Activated naive CD4-positive, alpha-beta T cell treated with Interleukin-2 at 50 U/mL for 16 hours (primary cell): ENCODE measurements at regions not wholly inside any gene's neighbourhood (a gene's known extent, or its start where the extent isn't known, plus 50 kb on each side); places are given as distances from the start of the nearest gene placed in this dataset.

Source experiments
- DNase-seq: peaks from one replicate; pipeline ENCODE4 v3.0.0-alpha.2; 2020

DNA sequence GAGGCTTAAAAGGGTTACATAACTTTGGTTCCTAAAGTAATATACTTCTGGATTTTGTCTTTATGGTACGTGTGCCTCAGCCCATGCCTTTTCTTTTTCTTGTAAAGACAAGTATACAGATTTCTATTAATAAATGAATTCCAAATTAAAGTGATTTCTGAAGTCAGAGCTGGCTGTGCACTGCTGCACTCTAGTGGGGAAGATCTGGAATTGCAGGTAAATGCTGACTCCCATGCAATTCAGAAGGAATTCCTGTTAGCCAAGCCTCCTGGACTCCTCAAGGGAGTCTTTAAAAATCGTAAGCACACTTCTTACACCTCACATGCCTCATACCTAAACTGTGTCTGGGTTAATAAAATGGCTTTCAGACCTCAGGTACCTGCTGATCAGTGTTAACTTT lies 118.4 kb upstream of the SLC7A1 start:
- no peak for DNase-seq

DNA sequence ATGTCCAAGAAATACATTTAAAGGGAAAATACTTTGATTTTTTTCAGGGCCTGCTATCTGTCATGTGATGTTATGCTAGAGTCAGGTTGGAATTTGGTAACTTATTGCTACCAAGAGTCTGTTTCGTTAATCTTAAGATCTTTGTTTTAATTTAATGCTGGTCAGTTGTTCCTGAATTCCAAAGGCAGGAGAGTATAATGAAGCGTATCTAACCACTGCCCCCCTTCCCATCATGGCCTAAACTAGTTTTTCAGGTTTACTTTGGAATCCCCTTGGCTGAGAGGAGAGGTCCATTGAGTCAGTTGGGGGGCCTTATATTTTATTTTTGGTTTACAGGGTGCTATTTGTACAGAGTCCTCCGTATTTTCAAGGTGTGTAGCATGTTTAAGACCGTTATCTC lies 116.3 kb upstream of the SLC7A1 start:
- DNase-seq, result no peak

DNA sequence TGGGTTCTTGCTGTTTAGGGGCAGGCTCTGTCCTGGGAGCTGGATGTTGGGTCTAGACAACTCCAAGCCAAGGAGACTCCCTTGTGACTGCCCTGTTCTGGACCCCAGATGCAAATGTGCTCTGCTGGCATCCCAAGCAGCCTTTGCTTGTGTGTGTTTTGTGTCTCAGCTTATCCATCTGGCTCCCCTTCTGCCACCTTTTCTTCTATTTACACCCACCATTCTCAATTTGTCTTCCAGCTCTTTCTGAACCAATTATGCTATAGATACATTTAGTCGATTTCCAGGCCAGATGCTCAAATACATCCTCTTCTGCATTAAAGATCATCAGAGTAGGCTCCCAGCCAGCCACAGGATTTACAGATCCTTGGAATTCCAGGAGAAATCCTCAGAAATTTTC lies 115.0 kb upstream of the SLC7A1 start:
- DNase-seq, result no peak

DNA sequence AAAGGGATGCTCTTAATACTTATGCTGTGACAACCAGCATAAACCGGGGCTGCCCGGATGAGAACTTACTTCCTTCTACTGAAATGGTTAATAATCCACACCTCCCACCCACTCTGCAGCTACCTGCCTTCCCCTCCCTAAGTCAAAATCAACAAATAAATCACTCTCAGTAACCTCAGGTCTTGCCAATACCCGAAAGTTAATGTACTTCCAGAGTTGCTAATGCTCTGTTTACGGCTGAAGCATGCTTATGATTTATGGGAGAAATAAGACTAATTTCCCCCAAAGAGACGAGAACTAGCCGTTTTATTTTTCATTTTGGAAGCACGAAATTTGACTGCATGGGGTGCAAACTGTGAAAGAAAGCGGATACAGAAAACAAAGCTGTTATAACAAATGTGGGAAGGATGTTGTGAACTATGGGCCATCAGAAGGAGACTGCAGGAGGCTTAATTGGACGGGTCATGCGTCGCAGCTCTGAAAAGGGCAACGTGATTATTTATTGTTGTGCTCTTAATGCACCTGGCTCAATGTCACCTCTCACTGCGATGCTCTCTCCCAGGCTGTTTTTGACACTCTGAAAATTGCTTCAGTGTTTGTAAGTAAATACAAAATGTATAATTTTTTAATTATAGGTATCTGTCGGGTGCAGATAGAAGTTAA lies 114.0 kb upstream of the SLC7A1 start:
- DNase-seq, result no peak

DNA sequence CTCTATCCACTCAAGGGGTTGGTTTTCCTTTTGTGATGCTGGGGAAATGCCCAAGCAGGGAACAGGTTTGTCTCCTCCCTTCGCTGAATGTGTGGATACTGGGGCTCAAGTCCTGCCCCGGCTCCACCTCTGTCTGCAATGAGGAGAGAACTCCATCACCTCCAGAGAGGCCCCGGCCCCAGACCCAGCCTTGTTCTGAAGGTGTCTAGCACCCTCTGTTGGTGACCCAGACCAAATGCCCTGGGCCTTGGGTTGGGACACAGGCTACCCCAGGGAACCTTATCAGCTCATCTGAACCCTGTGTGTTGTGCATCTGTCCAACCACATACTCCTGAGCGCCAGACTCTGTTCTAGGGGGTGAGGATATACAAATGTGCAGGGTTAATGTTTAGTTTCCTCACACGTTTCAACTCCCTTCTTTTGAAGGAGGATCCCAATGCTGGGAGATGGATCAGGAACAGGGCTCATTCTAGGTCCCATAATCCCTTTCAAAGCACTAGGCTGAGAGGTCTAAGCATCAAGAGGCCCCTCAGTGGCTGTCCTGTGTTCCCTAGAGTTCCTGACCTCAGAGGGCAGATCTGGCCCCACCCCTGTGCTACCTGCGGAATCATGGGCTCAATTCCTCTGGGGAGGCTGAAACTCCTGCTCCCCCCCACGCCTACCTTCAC lies 112.5 kb upstream of the SLC7A1 start:
- peak; percentile 47 for DNase-seq

DNA sequence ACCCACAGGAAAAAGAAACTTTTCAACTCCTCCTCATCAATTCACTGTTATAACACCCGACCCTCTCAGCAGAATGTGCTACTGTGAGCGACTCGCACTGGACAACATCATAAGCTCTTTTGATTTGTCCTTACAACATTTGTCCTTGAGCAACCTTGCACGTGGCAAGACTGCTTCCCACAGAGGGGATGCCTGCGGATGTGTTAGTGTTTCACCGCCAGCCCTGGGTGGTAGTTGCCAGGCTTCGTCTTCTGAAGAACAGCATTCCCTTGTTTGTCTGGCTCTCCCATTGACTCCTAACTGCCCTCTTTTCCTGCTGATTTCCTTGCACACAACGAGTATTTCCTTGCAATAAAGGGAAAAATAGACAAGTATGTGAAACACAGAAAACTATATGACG lies 111.4 kb upstream of the SLC7A1 start:
- no peak for DNase-seq

DNA sequence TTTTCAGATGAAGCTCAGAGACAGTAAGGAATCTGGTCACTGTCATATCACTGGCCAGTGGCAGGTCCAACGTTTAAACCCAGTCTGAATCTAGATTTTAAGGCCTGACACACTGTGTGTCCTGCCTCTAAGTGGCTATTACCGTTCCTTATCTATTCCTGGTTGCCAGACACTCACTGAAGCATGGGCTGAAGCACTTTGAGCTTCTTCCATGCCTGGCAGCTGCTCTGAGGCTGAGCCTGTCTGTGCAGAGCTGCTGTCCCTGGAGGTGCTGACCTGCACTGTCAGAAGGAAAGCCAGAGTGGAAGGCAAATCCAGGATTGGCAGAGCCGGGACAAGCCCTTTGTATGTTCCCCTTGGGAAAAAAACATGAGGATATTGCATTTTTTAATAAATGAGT lies 109.2 kb upstream of the SLC7A1 start:
- DNase-seq, result no peak

DNA sequence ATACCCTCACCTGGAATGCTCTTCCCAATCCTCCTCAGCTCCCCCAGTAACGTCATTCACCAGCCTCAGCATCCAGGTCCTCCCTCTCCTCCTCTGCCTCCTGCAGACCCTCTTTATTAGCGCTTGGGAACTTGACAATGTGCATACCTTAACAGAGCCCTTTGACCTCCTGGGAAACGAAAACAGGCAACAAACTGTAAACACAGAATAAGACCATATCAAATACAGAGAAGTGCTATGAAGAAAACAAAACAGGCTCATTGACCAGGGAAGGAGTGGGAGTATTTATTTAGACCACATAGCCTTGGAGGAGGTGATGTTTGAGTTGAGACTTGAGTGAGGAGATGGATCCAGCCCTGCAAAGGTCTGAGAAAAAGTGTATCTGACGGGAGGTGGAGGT lies 107.9 kb upstream of the SLC7A1 start:
- no peak for DNase-seq

DNA sequence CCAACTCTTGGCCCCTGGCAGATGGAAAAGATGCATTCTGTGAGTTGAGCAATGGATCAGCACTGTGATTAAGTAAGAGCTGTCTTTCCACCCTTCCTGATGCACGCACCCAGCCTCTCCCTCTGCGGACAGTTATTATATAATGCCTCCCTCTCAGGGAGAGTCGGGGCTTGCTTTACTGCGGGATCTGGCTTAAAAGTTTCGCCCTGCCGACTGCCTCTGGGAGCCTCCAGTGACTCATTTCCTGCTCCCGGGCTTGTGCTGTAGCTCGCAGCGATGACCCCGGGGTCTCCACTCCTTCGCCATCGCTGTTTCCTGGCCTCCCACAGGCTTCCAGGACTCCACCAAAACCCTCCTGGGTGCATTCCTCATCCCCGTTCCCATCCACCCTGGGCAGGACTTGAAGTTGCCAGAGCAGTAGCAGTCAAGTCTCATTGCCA lies 107.4 kb upstream of the SLC7A1 start:
- no peak for DNase-seq

DNA sequence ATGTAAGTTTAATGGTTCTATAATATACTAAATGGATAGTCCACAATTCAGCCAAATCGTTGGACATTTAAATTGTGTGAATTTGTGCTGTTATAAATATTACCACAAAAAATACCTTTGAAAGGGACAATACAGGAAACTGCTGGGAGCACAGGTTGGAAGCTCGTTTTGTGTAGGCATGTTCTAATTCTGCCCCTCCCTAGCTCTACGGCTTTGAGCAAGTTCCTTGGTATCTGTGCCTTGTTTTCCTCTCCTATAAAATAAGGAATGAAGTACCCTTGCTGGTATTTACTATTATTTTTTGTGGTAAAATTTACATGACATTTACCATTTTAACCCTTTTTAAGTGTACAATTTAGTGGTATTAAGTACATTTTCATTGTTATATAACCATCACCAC lies 102.6 kb upstream of the SLC7A1 start:
- no peak for DNase-seq

DNA sequence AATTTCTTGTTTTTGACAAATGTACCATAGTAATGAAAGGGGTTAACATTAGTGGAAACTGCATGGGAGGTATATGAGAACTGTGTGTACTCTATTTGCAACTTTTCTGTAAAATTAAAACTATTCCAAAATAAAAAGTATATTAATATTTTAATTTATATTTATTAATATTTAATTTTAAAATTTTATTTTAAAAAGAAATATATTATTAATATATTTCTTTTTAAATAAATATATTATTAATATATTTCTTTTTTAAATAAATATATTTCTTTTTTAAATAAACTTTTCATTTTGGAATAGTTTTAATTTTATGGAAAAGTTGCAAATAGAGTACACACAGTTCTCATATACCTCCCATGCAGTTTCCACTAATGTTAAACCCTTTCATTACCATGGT lies 101.1 kb upstream of the SLC7A1 start:
- no peak for DNase-seq

DNA sequence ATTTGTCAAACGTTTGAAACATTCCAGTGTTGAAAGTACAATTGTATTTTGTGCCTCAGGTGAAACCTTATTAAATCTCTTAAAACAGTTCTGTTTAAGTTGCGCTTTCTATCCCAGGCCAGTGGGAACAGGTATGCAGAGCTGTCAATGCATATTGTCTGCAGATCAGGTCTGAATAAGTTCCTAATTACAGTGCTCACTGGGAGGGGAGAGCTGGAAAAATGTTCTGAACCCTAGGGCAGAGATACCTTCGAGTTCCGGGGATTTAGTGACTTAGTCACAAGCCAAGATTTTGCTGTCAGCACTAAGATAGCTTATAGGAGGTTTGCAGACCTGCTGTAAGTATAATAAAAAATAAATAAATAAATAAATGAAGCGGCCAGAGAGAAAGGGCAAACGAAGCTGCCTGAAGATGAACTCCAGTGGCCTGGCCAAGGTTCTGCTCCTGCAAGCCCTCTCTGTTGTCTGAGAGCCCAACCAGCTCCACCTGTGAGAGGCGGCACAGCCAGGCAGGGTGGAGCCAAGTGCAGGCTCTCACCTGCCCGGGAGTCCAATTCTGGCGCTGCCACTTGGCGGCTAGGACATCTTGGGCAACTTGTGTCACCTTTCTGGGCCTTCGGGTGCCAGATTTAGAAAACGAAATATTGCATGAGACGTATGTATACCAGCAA lies 97.9 kb upstream of the SLC7A1 start:
- DNase-seq, result no peak

DNA sequence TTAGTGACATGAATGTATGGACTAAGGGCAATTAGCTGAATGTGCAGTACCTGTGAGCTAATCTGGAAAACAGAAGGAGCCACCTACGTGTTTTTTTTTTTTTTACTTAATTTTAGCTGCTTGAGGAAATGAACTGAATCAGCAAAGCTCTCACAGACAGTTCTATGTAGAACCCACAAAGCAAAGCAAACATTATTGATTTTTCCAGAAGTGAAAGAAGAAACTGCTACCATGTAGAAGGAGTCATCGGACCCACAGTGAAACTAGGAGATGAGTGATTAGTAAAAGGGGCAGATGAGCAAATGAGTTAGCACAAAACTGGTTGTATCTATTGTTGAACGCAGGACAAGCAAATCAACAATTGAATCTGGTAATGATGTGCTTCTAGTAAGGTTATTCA lies 94.1 kb upstream of the SLC7A1 start:
- no peak for DNase-seq

DNA sequence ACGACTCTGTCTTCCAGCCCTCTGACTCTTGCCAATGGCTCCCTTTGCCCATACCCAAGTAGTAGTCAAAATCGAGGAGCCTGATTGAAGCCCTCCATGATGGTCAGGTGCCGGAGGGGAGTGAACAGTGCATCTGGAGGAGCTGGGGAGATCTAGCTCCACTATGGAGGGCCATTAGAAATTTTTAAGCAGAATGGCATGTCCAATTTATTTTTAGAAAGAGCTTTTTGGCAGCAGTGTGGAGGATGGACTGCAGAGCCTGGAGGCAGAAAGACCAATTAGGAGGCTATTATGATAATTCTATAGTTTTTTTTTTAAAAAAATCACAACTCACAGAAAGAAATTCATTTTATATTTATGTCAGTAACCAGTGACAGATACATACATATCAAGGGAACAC lies 92.7 kb upstream of the SLC7A1 start:
- no peak for DNase-seq

DNA sequence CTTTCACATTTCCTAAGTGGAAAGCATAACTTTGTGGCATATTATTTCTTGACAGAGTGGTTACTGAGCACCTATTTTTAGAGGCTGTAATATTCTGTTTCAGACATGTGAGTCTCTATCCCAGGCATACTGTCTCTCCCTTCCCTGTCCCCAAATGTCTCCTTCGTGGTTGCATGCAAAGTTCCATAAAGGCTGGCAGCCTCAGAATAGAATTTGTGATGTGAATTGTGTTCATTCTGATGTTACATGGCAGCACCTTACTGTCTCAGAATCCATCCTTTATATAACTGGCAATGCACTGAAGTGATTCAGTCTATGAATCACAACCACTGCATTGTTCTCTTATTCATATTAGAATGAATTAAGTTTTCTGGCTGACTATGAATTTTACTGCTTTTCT lies 89.0 kb upstream of the SLC7A1 start:
- DNase-seq, result no peak

DNA sequence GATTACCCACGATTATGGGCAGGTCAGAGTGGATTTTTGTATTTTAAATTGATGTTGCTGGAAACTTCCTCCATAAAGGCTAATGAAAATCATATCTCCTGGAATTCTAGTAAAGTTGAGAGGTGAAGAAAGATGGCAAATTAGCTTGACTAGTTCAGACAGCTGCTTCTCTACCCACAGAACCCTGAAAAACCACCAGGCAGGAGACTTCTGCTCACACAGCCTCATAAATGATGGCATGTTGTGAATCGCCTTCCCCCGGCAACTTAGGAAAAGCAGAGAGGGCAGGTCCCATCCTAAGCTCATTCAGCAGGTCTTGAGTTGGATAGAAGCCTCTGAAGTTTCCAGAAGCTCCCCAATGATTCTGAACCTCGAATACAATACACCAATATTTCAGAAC lies 87.6 kb upstream of the SLC7A1 start:
- DNase-seq, result no peak

DNA sequence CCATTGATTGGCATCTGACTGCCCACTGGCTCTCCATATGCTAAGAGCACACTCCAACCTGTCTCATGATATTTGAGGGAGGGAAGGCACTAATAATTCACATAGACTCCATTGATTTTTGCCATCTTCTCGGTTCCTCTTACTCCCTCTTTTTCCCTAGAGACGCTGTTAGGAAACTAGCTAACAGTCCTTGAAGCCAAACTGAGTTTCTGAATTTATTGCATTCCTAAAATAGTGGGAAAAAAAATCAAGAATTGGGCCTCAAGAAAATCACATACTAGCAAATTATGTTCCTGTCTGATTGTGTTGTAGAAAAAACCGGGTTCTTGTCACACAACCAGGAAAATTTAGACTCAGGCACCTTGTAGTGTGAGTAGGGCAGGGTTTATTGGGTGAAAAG lies 86.4 kb upstream of the SLC7A1 start:
- DNase-seq, result no peak

DNA sequence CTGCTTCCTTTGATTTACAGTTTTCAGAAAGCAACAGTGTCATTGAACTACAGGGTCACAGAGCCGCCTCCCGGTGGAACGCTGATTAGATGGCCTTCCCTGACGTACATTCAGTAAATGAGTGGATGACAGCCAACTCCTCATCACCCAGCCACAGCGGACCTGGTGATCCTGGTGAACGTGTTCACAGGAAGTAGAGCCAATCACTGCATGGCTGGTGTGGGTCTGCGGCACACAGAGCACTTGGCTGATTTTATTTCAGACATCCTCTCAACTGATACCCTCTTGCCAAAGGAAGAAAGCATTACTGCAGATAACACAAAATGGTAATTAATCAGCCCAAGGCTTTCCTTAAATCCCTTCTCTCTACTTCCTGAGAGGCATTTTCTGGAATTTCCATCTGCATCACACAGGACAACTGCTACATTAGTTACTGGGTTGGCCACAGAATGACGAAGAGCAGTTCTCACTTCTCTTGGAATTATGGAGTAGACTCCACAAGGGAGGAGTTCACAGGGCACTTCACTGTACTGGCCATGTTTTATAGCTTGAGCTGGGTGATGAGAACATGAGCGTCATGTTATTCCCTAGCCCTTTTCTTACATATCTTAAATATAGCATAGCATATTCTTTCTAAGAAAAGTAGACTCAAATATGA lies 84.0 kb upstream of the SLC7A1 start:
- no peak for DNase-seq

DNA sequence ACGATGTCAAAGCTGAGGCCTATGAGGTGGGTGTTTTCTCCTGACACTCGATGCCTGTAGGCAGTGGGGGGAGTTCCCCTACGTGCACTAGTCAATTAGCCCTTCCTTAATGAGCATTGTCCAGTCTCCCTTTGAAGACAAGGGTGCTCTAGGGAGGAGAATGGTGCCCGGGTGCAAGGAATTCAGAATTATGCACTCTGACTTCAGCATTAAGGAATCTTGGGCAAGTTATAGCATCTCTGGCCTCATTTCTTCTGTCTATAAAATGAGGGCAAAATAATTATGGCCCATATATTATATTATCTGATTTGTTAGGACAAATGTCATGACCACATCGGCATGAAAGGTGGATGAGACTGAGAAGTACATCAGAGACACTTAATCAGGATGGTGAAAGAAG lies 82.1 kb upstream of the SLC7A1 start:
- no peak for DNase-seq

DNA sequence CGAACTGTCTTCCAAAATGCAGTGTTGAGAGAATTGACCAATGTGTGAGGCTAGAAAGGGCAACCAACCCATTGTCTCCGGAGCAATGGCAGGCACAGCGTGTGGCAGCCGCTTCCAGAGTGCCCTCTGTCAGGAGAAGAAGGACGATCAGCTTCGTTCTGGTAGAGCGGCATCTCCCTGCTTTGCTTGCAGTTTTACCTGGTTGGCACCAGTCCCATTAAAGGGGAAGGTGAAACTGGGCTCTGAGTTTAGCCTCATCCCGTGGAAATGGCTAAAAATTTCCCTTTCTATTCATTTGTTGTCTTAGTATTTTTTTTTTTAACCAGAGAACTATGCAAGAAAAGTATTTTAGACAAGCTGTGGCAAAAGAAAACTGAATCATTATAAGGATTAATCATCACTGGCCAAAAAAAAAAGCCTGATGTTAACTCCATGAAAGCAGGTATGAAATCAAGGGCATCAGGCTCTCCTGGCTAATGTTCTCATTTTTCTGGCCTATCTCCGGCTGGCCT lies 81.5 kb upstream of the SLC7A1 start:
- DNase-seq, result no peak

DNA sequence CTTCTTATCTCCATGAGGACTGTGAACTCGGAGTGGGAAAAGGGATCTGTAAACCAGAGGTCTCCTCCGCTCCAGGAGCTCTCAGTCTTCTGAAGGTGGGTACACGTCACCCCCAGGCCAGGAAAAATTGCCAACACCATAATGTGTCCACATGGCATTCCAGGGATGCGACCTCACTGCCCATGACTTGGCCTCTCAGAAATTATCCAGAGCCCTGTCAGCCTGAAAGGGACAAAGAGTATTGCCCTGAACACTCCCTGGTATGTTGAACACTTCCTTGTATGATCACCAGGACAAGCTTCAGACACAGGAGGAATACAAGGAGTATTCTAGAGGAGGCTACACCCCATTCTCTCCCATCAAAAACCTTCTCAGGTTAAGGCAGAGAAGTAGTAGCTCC lies 81.0 kb upstream of the SLC7A1 start:
- no peak for DNase-seq

DNA sequence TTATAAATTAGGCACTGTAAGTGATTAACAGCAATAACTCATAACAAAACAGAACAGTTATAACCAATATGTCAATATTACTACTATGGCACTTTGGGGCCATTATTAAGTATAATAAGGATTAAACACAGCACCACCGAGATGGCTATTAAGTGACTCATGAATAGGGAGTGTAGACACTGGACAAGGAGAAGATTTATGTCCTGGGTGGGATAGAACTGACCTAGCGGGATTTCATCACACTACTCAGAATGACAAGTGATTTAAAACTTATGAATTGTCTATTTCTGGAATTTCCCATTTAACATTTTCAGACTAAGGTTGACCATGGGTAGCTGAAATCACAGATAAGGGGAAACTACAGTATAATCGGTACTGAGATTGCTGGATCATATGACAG lies 79.0 kb upstream of the SLC7A1 start:
- DNase-seq, result no peak

DNA sequence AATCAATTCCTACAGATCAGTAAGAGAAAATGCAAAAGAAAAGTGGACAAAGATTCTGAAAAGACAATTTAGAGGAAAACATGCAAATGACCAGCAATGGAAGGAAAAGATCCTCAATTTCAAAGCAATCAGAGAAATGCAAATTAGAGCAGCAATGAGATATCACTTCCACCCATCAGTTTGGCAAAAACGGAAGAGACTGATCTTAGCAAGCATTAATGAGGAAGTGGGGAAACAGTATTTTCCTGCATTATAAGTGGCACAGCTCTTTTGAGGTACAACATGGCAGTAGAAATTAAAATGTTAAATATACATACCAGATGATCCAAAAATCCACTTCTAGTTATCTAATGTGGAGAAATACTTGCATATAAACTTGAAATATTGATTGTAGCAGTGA lies 69.1 kb upstream of the SLC7A1 start:
- DNase-seq, result no peak
